ENCODE measurements at regions not wholly inside any gene's neighbourhood (a gene's known extent, or its start where the extent isn't known, plus 50 kb on each side); places are given as distances from the start of the nearest gene placed in this dataset.

DNA sequence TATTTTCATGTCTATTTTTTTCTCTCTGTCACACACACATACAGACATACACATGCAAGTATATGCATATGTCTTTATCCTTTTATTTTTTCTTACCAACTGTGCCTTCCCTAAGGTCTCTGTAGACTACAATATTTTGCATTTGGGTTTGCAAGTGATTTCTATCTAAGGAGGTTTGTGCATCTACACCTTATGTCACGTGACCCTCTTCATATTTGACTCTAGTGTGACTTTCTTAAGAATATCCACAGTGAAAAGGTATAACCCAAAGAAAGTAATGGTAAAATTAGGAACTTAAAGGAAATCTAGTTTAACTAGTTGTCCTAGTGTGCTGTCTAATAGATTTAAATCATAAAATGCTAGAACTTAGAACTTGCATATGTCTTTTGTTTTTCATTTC lies 298.8 kb upstream of the LRIG3 start:
- TF ChIP-seq, protein P1, sequence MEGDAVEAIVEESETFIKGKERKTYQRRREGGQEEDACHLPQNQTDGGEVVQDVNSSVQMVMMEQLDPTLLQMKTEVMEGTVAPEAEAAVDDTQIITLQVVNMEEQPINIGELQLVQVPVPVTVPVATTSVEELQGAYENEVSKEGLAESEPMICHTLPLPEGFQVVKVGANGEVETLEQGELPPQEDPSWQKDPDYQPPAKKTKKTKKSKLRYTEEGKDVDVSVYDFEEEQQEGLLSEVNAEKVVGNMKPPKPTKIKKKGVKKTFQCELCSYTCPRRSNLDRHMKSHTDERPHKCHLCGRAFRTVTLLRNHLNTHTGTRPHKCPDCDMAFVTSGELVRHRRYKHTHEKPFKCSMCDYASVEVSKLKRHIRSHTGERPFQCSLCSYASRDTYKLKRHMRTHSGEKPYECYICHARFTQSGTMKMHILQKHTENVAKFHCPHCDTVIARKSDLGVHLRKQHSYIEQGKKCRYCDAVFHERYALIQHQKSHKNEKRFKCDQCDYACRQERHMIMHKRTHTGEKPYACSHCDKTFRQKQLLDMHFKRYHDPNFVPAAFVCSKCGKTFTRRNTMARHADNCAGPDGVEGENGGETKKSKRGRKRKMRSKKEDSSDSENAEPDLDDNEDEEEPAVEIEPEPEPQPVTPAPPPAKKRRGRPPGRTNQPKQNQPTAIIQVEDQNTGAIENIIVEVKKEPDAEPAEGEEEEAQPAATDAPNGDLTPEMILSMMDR (conservative IDR thresholded peaks at IDR 0.05), result no peak
- Mint-ChIP-seq H3K27me3 (ENCODE audit: insufficient read depth) (no peaks in the 10 kb centered on the region), H3K4me3 (no peak overlapping the region), H3K4me1 (no peaks in the 10 kb centered on the region), H3K36me3 (ENCODE audit: low read depth) (no peaks in the 10 kb centered on the region), H3K9me3 (peaks cover 10% of the 10 kb centered on the region), H3K27ac (no peak overlapping the region)
- H3K9me3 ChIP-seq (ENCODE audit: control insufficient read depth, low read length), result no peaks in the 10 kb centered on the region
- H3K27me3 ChIP-seq (ENCODE audit: control insufficient read depth, insufficient read depth, low read length, poor library complexity, severe bottlenecking), result no peaks in the 10 kb centered on the region
- no peak for DNase-seq
- H3K4me1 ChIP-seq (ENCODE audit: control insufficient read depth, insufficient read depth, low read length), result no peaks in the 10 kb centered on the region
- H3K27ac ChIP-seq (ENCODE audit: low read depth, low read length), result no peak overlapping the region
- WGBS, 2 experiments (ENCODE audit: insufficient coverage in 1 of 2, insufficient read length in 1 of 2), result 100% methylated on average over 1 of the region's 1 CpG; no CpG with 5 or more reads in 1 of the 2 experiments
- no peak overlapping the region for H3K4me3 ChIP-seq (ENCODE audit: low read length)
- H3K9ac ChIP-seq (ENCODE audit: extremely low read depth, low read length, poor library complexity, severe bottlenecking), result no peak overlapping the region
- H3K36me3 ChIP-seq (ENCODE audit: control insufficient read depth, insufficient read depth, low read length), result no peaks in the 10 kb centered on the region

- Histone ChIP-seq H3K36me3 (ENCODE audit: control insufficient read depth, insufficient read depth, low read length) (no peaks in the 10 kb centered on the region), H3K9ac (ENCODE audit: extremely low read depth, low read length, poor library complexity, severe bottlenecking) (no peak overlapping the region), H3K4me1 (ENCODE audit: control insufficient read depth, insufficient read depth, low read length) (no peaks in the 10 kb centered on the region), H3K9me3 (ENCODE audit: control insufficient read depth, low read length) (no peaks in the 10 kb centered on the region), H3K27me3 (ENCODE audit: control insufficient read depth, insufficient read depth, low read length, poor library complexity, severe bottlenecking) (no peaks in the 10 kb centered on the region), H3K27ac (ENCODE audit: low read depth, low read length) (no peak overlapping the region), H3K4me3 (ENCODE audit: low read length) (no peak overlapping the region)
- DNase-seq, result no peak
- H3K9me3 Mint-ChIP-seq, result peaks cover 10% of the 10 kb centered on the region
- peaks cover 2% of the 10 kb centered on the region for H3K36me3 Mint-ChIP-seq (ENCODE audit: low read depth)
- H3K4me1 Mint-ChIP-seq, result peaks cover 1% of the 10 kb centered on the region
- WGBS, 2 experiments (ENCODE audit: insufficient coverage in 1 of 2, insufficient read length in 1 of 2), result 100% methylated on average over 1 of the region's 1 CpG; no CpG with 5 or more reads in 1 of the 2 experiments
- TF ChIP-seq, protein P1 (conservative IDR thresholded peaks at IDR 0.05), result no peak
- H3K27me3 Mint-ChIP-seq (ENCODE audit: insufficient read depth), result no peaks in the 10 kb centered on the region
- no peak overlapping the region for H3K27ac Mint-ChIP-seq
- no peak overlapping the region for H3K4me3 Mint-ChIP-seq
Measured at GRCh38 chr12:59196989-59197388, 276.7 kb upstream of the LRIG3 start.

GRCh38 chr12:59194794-59195193 lies 274.5 kb upstream of the LRIG3 start:
- no peak overlapping the region for H3K27ac ChIP-seq (ENCODE audit: low read depth, low read length)
- peaks cover 10% of the 10 kb centered on the region for H3K9me3 Mint-ChIP-seq
- DNase-seq, result peak; percentile 86
- WGBS, 2 experiments (ENCODE audit: insufficient coverage in 1 of 2, insufficient read length in 1 of 2), result 95 to 100% methylated on average over 2 of the region's 2 CpGs
- H3K36me3 ChIP-seq (ENCODE audit: control insufficient read depth, insufficient read depth, low read length), result no peaks in the 10 kb centered on the region
- no peak overlapping the region for H3K9ac ChIP-seq (ENCODE audit: extremely low read depth, low read length, poor library complexity, severe bottlenecking)
- no peaks in the 10 kb centered on the region for H3K9me3 ChIP-seq (ENCODE audit: control insufficient read depth, low read length)
- H3K4me1 ChIP-seq (ENCODE audit: control insufficient read depth, insufficient read depth, low read length), result no peaks in the 10 kb centered on the region
- H3K36me3 Mint-ChIP-seq (ENCODE audit: low read depth), result peaks cover 2% of the 10 kb centered on the region
- H3K4me1 Mint-ChIP-seq, result peaks cover 1% of the 10 kb centered on the region
- H3K27me3 ChIP-seq (ENCODE audit: control insufficient read depth, insufficient read depth, low read length, poor library complexity, severe bottlenecking), result no peaks in the 10 kb centered on the region
- H3K4me3 ChIP-seq (ENCODE audit: low read length), result no peak overlapping the region
- no peak overlapping the region for H3K4me3 Mint-ChIP-seq
- no peaks in the 10 kb centered on the region for H3K27me3 Mint-ChIP-seq (ENCODE audit: insufficient read depth)
- TF ChIP-seq, protein P1 (conservative IDR thresholded peaks at IDR 0.05), result peak; percentile 64
- no peak overlapping the region for H3K27ac Mint-ChIP-seq

Data from endodermal cell (in vitro differentiated cells).